ENCODE measurements at regions not wholly inside any gene's neighbourhood (a gene's known extent, or its start where the extent isn't known, plus 50 kb on each side); places are given as distances from the start of the nearest gene placed in this dataset.
"Not testable (repeated sequence)": the region's sequence is repeated elsewhere in the genome, so short reads cannot be mapped to it uniquely, and the experiment has no call there.

DNA sequence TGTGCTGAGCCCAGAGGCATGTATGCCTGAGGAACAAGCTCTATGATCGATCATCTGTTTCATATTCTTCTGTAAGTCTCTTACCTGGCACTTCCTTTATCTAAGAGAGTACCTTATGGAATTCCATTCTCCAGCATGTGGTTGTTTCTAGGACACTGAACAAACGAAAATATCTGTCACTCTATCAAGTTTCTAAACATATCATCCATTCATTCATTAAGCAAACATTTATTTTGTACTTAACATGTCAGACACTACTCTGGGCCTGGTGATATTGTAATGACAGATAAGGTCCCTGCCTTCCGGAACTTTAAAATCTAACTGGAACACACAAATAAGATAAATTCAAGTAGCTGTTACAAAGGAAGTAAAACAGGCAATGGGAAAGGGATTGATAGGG, 477.1 kb downstream of the IGSF11 start:
- DNase-seq (ENCODE audit: low read depth): no peak

DNA sequence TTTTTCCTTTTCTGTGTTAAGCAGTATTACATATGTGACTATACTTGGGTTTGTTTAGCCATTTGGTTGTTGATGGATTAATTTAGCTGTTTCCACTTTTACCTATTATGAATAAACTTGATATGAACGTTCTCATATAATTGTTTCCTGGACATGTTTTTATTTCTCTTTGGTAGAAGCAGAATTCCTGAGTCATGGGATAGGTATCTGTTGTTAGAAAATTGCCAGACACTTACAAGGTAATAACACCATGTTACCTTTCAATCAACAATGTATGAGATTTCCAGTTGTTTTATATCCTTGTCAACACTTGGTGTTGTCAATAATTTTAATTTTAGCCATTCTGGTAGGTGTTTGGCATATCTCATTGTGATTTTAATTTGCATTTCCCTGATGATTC, 475.4 kb downstream of the IGSF11 start:
- DNase-seq (ENCODE audit: low read depth): no peak

DNA sequence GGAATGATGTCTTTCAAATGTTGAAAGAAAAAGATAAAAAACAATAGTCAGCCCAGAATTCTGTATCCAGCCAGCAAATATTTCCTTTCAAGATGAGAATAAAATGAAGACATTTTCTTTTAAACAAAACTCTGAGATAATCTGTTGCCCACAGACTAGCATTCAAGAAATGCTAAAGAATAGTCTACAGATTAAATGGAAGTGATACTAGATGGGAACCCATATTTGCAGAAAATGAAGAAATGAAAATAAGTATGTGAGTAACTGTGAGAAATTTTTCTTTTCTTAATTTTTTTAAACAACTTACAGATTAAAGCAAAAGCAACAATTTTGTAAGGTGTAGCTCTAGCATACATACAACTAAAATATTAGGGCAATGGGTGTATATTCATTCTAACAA, 469.8 kb downstream of the IGSF11 start:
- DNase-seq (ENCODE audit: low read depth): no peak

DNA sequence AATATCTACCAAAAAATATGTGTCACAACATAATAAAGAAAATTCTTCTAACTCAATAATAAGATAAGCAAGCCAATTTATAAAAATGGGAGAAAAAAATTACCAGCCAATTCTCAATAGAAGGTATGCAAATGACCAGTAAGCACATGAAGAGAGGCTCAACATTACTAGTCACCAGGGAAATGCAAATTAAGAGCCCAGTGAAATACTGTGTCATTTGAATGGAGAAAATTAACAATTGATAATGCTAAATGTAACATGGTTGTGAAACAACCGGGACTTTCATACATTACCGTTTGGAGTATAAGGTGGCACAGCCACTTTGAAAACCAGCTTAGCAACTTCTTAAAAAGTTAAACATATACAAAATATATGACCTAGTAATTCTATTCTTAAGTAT, 460.7 kb downstream of the IGSF11 start:
- no peak for DNase-seq (ENCODE audit: low read depth)

DNA sequence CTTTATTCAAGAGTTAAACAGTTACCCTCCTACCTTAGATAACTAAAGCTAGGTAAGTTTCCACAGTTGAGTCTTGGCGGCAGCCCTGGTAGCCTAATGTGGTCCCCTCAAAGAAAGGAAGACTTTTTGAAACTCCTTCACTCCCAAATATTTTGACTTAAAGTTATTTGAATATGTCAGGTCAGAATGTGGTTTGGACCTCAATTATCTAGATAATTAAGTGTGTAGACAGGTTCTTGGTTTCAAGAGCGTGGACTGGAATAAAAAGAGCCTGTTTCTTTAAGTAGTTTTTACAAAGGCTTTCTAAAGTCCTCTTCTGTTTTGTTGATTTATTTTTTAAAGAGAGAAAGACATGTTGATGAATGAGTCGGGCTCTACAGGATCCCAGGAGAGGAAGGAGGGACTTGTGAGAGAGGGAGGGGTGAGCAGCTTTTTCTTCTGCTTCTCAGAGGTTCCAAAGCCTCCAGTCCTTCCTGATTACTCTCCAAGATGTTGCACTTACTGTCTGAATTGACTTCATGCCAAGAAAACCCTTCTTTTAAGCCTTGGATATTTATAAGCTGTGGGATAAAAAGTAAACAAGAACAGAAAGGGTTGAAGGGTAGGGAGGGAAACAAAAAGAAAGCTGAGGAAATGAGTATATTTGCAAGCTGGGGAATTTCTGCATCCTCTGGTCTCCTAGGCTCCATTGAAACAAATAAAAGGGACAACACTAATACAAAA, 457.4 kb downstream of the IGSF11 start:
- DNase-seq (ENCODE audit: low read depth): no peak

DNA sequence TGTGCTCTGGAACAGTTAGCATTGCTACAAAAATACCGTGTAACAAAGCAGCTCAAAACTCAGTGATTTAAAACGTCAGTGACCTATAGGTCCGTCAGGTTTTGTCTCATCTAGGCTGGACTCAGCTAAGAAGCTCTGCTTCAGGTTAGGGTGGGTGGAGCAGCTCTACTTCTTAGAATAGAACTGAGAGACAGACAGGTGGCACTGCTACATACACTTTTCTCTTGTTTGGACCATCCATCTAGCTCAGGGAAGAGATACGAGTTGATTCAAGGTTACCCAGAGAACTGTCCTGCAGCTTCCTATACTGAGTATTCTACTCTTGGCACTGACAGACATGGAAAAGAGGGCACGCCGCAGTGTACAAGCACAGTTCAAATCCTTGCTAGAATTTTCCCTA, 456.1 kb downstream of the IGSF11 start:
- no peak for DNase-seq (ENCODE audit: low read depth)

DNA sequence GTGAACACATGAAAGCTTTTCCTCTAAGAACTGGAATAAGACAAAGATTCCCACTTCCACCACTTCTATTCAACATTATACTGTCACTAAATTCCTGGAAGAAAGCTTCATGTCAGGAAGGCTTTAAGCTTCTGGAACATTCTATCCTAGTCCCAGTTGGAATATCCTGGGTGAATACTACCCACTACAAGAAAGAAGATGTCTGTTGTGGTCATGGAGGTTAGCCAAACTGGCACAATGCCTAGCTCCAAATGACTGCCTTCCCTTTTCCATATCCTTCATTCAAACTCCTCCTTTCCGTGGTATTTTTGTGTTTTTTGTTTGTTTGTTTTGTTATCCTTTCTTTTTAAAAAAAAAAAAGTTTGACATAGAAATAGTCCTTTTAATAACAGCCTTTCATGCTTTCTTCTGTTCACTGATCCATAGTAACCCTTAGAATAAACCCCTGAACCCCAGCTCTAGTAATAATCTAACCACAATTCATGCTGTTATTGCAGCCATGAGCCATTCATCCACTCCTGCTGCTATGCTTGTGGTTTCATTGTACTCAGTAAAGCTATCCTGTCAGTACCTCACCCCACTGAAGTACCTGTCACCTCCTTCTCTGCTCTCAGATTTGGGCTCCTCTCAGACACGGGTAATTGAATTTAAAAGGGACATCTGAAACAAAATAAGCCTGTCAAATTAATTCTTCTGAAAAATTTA, 447.5 kb downstream of the IGSF11 start:
- no peak for DNase-seq (ENCODE audit: low read depth)

DNA sequence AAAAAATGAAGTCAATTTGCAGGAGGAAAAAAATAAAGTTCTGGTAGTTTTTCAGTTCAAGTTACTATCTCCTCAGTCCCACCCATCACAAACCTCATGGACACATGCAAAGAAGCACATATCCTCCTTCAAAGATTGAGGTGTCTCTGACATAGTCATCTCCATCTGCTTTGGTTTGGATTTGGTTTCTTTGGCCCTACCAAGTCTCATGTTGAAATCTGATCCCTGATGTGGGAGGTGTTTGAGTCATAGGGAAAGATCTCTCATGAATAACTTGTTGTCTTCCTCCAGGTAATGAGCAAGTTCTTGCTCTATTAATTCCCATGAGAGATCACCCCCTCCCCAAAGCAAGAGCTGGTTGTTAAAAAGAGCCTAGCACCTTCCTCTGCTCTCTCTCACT, 446.8 kb downstream of the IGSF11 start:
- DNase-seq (ENCODE audit: low read depth): no peak

DNA sequence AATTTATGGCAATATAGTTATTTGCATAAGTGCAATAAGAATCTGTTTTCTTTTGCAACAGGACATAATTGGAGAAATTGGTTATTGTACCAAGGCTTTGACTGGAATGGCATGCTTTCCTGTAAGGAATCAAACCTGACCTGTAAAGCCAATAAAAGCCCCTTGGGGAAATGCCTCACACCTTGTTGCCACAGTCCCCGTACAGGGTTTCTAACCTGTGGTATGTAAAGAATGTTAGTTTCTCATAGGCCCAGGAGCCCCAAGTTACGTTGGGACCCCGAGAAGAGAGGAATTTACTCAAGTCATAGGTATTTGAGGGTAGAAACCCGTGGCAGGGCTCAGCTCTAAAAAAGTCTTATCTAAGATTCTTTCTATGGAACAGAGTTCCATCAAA, 441.4 kb downstream of the IGSF11 start:
- DNase-seq (ENCODE audit: low read depth): no peak

DNA sequence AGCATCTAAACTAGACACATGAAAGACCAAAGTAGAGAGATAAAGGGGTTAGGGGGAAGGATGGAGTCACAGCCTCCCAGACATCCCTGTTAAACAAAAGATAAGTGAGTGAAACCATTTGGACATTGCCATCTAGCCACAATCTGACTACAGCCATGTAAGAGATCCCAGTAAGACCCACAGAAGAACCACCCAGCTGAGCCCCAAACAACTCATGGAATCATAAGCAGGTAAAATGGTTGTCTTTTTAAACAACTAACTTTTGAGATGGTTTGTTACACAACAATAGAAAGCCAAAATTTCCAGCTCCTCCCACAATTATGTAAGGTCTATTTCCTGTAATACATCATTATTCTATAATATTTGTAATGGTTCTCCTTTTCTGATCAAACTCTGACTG, 437.5 kb downstream of the IGSF11 start:
- no peak for DNase-seq (ENCODE audit: low read depth)

DNA sequence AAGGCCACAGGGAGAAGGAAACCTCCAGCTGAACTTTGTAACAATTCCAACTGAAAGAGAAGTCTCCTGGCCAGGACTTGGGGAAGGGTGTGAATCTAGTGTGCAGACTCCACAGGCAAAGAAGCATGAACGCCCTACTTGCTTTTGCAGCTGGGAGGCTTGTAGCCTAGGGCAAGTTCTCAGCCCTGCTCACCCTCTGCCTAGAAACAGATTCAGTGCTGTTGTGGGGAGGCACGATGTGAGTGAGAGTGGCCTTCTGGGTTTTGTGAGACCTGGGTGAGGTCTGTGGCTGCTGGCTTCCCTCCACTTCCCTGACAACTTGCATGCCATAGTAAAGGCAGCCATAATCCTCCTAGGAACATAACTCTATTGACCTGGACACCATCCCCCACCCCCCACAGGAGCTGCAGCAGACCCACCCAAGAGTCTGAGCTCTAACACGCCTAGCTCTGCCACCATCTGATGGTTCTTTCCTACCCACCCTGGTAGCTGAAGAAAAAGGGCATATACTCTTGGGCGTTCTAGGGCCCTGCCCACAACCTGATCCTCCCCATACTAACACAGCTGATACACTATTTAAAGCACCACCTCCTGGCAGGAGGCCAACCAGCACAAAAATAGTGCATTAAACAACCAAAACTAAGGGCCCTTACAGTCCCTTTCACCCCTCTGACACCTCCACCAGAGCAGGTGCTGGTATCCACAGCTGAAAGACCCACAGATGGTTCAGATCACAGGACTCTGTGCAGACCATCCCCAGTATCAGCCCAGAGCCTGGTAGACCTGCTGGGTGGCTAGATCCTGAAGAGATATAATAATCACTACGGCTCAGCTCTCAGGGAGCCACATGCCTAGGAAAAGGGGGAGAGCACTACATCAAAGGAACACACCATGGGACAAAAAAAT, 426.5 kb downstream of the IGSF11 start:
- DNase-seq (ENCODE audit: low read depth): no peak

DNA sequence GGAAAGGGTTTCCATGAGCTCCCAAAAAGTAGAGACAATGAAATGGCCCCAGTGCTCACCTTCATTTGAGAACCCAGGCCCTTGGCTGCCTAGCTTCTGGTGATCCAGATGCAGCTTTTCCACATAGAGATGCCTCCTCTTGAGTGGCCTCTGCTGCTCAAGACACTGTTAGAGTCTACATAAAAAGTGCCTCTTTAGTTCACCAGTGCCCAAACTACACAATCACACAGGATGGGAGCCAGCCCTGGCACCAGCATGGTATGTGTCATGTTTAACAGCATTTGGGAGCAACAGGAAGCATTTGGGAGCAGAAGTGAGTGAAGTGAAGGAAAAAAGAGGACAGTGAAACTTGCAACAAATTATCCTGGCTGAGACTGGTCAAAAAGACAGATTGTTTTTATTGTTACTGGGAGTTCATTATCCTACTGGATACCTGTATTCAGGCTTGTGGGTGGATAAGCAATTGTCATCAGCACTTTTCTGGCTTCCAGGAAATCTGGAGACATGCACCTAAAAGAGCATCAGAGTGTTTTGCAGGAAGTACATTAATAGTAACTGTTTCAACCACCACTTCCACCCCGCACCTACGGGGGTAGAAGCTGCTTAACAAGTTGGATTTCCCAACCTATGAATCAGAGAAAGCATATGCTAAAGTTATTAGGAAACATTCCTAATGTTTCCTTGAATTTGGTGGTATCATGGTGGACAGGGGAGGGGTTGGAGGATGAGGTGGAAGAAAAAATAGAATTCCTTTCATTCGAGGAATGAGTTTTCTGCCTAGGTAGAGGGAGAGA, 416.2 kb downstream of the IGSF11 start:
- no peak for DNase-seq (ENCODE audit: low read depth)

DNA sequence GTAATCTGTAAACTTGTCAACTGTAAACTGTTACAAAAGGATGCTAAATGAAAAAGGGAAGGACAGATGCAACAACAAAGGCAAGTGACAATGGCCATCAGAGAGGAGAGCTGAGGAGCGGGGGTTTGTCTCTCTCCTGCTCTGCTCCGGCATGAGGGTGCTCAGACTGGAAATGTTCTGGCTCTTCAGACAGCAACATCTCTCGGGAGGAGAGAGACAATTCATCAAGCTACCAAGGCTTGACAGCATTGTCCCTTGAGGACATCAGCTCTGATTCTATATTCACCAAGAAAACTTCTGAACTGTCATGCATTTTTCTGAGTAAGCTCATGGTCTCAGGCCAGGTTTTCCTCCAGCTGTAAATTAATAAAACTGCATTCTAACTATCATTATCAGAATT, 408.2 kb downstream of the IGSF11 start:
- DNase-seq (ENCODE audit: low read depth): no peak

DNA sequence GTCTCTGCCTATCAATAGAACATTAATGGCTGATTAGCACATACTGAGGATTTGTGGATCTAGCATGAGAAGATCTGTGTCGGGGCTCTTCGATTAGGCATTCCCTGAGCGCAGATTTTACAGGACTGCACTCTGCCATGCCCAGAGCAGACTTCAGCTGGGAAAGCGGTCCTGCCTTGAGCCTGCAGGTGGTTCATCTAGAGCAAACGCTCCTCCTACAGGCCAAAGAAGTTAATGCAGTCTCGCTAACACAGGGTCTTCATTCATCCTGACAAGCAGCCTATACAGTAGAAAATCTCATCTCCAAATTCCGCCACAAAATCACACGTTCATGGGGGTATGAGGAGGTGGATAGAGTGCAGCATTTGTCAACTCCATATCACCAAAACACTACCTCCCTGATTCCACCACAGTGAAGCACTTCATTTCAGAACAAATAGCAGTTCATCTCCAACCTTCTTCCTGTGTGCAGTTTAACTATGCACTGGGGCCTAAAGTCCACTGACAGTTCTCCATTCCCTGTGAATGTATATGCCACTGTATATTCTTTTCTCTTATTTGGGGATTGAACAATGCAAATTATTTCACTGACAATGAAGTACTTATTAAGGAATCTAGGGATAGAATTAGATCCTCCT, 405.8 kb downstream of the IGSF11 start:
- no peak for DNase-seq (ENCODE audit: low read depth)

DNA sequence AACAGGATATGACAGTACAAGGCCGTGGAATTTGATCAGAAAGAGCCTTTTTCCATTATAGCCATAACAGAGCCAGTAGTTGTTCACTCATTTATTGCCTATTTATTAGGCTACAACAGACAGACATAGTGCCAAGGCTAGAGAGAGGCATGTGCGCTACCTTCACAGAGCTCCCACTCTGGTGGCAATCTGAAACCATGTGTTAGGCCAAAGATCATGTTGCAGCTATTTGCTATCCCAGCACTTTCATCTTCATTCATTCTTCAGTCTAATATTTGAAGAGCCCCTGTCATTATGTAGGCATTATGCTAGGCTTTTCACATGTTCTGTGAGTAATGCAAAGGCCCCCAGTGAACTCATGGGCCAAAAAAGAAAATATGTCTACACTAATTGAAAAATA, 404.8 kb downstream of the IGSF11 start:
- DNase-seq (ENCODE audit: low read depth): no peak

DNA sequence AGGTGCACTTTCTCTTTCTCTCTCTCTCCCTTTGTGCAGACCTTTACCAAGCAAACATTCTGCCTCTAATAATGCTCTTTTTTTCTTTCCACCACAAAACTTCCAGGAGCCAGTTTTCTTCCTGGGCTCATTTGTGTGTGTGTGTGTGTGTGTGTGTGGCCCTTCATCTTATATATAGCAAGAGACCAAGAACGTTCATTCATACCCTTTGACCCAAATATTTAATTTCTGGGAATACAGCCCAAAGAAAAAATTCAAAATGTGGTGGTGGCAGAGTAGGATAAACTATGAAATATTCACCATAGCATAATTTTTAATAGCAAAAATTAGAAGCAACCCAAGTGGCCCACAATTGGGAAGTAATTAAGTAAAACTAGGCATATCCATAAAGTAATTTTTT, 398.9 kb downstream of the IGSF11 start:
- no peak for DNase-seq (ENCODE audit: low read depth)

DNA sequence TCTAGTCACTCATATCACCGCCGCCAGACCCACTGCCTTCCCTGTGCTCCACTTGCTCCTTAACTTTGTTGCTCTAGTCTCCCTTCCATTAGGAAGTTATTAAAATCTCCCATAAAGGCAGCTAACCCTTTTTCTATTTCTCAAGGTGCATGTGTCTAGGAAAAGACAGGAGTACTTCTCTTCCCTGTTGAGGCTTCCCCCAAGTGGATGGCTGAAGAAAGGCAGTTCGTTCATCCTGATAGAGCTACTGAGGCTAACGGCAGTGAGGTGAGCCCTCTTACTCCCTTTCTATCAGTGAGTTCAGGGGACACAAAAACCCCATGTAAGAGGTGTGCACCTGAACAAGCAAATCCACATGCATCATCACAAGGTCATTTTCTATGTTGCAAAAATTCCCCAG, 397.8 kb downstream of the IGSF11 start:
- DNase-seq (ENCODE audit: low read depth): no peak

DNA sequence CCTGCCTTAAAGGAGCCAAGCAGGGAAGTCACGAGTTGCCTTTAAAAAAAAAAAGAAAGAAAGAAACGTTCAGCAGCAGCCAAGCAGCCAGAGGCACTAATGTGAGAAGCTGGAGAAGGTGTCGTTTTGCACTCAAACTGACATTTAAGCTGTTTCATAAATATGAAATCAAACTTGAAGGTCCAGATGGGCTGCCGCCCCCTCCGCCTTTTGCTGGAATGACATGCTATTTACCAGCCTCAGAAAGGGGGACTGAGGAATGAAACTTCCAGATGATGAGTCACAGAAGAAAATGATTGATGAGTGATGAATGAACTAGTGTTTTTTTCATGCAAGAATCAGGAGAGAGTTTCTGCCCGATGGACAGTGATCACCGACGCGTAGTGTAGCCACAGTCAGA, 396.8 kb downstream of the IGSF11 start:
- DNase-seq (ENCODE audit: low read depth): no peak

DNA sequence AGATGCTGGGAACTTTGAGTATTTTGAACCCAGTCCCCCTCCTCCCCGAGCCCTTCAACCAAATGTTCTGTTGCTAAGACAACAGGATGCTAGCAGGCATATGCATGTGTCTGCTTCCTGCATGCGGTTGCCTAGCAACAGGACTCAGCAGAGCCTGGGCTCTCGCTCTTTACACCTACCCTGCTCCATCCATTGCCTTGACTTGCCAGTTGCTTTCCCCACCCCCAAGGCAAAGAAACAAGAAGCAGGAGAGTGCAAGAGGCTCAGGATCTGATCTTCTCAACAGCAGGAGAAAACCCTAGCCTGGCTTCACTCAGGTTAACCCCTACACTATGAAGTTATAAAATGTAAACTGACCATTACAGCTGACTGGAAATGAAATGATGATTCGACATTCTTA, 393.0 kb downstream of the IGSF11 start:
- no peak for DNase-seq (ENCODE audit: low read depth)

DNA sequence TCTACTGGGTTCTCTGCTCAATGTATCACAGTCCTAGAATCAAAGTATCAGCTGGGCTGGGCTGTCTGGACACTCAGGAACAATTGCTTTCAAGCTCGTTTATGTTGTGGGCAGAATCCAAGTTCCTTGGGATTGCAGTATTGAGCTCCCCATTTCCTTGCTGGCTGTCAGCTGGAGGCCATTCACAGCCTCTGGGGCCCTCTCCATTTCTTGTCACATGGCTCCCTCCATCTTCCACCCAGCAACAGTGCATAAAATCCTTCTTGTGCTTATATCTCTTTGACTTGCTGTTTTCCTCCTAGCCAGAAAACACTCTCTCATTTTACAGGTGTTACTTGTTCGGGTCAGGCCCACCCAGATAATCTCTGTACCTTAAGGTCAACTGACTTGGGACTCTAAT, 363.5 kb downstream of the IGSF11 start:
- DNase-seq (ENCODE audit: low read depth): no peak

DNA sequence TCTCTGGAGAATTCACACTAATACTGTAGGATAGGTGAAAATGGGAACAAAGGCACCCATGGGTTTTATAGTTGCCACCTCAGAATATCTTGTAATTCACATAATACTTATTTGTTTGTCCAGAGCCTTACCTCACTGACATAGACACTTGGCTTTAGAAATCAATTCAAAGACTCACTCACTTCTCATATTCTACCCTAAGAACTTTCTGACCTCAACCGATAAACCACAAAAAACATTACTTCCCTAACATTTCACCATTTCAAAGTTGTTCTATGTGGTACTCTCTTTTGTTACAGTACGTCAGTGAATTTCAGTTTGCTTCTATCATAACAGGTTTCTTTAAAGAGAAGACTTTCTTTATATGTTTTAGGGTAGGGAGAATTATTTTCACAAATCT, 359.3 kb downstream of the IGSF11 start:
- DNase-seq (ENCODE audit: low read depth): no peak

DNA sequence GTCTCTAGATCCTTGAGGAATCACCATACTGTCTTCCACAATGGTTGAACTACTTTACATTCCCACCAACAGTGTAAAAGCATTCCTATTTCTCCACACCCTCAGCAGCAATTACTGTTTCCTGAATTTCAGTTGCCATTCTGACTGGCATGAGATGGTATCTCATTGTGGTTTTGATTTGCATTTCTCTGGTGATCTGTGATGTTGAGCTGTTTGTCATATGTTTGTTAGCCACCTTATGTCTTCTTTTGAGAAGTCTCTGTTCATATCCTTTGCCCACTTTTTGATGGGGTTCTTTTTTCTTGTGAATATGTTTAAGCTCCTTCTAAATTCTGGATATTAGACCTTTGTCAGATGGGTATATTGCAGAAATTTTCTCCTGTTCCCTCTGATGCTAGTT, 356.0 kb downstream of the IGSF11 start:
- DNase-seq (ENCODE audit: low read depth): not testable (repeated sequence)
